ENCODE measurements at regions not wholly inside any gene's neighbourhood (a gene's known extent, or its start where the extent isn't known, plus 50 kb on each side); places are given as distances from the start of the nearest gene placed in this dataset.
A peak's percentile ranks its signal among the peaks of the same experiment; 100 is the strongest.

DNA sequence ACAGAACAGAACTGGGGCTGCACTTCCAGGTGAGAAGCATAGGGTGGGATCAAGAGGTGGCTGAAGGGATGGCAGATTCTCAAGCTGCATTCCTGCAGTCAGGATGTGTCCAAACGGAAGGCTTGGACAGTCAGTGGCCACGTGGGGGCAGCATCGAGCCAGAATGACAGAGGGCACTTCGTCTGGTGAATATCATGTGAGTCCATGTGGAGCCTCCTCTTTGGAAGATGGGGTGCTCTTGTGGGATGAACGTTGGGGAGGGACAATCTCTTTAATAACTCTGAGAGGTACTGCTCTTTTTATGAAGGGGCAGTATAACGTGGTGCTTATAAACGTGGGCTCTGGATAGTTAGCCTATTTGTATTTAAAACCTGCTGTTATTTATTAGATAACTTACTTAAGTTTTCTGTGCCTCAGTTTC, 154.9 kb upstream of the NAV2 start:
- DNase-seq = peak; percentile 44 to 87

DNA sequence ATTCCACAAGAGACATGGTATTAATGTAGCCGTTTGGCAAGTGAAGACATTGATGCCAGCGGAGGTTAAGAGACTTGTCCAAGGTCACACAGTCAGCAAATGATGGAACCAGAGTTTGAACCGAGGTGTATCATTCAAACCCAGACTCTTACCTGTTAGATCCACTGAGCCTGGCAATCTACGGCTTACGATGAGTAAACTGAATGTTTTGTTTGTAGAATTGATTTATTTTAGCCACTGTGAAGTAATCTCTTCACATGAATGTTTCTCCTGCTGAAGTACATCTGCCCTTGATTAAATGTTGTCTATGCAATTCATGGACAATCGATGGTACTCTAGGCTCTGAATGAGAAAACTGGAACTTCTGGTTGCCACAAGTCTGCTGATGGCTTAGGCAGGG, 155.5 kb upstream of the NAV2 start:
- DNase-seq = no peak

DNA sequence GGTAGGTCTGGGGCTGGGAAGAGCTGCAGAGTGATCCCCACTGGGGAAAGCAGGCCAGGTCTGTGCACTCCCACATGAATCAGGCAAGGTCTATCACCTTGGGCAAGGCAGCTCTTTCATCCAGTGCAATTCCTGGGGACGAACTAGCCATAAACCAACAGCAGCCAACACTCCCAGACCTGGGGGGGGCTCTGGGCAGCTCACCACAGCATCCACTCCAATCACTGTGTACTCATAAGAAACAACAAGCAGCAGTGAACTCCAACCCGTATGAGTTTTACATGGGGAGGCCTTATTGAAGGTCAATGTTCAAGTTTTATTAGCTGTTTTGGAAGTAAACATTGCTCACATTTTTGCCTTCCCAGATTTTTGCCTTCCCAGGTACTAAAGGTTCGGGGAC, 157.4 kb upstream of the NAV2 start:
- DNase-seq = no peak

DNA sequence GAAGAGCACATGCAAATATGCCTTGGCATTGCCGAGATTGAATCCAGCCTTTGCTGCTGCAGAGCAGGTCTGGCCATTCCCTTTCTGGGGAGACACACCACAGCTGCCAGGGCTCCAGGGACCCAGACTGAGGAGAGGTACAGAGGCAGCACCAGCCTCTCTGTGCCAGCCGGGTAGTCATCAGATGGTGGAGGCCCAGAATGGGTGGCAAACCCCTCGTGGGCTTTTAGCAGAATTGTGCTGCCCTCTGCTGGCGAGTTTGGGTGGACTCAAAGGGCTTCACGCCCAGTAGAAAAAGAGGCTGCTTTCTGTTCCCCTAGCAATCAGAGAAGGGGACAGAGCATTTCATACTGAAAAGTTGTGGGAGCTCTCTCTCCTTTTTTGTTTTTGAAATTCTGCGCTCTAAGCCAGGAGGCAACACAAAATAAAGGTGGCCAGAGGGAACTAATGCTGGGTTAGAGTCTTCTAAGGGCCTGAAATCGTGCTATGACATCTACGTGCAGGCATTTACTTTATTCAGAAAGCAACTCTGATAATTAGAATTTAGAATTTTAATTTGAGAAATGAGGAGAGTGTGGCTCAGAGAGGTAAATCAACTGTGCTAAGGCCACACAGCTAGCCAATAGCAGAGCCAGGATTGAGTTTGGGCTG, 158.8 kb upstream of the NAV2 start:
- DNase-seq = peak; percentile 28 to 83

DNA sequence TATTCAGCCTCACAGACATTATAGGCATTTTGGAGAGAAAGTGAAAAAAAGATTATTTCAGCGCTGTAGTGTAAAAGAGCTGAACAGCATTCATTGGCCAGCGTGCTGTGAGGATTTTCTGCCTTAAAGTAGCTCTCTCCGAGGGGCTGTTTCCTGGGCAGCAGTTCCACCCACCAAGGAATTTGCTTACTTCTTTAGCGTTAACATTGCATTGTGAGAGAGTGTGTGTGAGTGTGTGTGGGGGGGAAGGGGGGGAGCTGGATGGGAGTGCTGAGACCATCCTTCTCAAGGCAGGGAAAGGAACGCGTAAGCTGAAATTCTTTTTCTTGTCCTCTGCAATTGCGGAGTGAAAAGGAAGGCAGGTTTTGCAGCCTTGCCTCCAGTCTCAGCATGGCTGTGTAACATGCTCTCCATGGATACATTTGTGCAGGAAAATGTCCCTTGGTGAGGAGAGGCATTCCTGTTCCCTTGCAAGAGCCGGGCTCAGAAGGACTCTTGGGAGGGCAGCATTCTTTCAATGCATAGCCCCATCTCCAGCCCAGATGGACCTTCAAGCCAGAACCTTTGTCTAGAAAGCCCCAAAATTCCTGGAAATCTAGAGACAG, 159.9 kb upstream of the NAV2 start:
- DNase-seq = no peak

DNA sequence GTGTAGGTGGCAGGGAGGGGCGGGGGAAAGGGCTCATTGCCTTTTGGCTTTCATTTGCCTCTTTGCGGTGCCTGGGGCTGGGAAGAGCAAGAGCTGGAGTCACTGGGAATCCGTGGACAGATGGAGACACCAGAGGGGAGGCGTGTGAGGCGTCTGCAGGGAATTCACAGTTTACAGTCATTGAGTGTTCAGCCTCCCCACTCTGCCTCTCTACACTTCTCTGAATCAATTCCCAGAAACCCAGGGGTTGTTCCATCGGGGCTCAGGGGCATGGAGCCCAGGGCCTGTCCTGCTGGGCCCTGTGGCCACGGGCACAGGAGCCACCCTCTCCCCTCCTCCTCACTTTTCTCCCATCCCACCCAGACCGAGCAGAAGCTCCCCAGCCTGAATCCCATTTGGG, 160.5 kb upstream of the NAV2 start:
- no peak for DNase-seq

DNA sequence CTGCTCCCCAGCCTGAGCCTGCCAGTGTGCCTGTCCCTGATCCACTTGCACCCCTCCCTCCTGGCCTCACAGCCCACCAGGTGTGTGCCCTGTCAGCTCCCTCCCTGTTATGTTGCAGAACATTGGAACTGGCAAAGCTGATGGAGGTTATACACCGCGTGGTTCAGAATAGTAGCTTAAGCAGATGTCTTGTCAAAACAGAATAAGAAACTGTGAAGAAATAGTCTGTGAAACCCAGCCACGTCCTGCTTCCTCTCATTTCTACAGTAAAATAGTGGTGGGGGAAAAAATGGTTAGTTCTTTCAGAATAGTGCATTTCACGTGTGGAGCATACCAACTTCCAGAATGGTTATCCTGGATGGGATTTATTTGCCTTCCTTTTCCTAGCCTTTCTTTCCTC, 161.2 kb upstream of the NAV2 start:
- no peak for DNase-seq

DNA sequence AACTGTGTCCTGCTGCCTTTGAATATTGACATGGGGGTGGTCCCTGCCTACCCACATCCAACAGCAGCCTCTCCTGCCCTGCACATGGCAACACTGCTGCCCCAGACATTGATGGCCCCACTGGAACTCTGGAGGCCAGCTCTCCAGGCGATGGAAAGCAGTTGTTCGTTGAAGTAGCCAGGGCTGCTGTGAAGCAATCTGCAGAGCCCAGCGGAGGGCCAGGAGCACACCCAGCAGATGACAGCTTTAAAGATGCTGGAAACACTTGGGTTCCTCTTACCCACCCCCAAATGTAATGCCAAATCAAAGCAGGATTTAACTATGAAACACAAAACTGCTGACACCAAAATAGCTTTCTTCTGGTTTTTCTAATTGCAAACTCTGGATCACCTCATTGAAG, 165.6 kb upstream of the NAV2 start:
- no peak for DNase-seq

DNA sequence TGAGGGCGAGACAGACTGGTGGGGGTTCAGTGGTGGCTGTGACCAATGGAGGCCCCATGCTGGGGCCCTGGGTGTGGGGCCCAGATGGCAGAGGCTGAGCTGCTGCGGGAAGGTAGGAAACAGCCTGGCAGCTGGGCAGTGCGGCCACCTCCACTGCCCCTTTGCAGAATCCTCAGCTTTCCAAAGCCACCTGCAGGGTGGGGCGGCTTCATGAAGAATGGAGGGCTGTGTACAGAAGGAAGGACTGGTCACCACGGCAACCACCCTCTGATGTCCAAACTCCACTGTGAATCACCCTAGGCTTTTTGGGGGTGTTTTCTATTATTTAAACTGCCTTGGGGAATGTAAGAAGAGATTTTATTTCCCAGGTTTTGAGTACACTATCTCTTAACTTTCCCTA, 166.3 kb upstream of the NAV2 start:
- DNase-seq = no peak

DNA sequence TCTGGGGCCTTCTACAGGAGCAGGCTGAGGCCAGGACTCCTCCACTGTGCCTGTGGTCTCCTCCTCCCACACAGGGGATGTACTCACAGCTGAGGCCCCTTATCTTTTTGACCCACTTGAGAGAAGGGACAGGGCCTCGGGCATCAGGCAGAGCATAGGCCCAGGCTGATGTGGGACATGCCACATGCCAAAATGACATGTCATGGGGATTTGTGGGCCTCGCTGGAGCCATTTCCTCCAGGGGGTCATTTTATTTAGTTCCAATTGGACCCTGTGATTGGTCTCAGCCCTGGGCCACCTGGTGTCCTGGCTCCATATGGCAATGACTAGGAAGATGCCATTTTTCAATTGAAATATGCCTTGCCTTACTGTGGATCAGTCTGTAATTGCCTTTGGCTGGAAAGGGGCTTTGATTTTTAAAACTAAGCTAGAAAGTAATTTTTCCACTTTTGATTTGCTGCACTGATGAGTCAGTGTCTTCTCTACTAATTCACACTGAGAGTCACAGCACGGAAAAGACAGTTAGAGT, 171.1 kb upstream of the NAV2 start:
- DNase-seq = no peak

DNA sequence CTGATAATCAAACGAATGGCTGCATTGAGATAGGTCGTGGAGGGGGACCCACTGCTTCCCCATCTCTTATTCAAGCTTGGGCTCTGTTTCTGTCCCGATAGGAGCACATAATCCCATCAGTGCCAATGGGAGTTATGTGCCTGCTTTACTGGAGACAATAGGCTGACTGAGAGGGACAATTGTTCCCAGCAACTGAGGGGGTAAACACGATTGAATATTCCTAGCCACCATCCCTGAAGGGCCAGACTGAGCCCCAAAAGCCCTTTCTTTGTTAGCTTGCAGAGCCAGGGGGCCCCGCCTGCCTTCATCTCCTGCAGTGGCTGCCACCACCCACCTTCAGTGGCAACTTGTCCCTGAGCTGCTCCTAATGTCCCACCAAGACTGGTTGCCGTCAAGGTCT, 172.8 kb upstream of the NAV2 start:
- DNase-seq = no peak

DNA sequence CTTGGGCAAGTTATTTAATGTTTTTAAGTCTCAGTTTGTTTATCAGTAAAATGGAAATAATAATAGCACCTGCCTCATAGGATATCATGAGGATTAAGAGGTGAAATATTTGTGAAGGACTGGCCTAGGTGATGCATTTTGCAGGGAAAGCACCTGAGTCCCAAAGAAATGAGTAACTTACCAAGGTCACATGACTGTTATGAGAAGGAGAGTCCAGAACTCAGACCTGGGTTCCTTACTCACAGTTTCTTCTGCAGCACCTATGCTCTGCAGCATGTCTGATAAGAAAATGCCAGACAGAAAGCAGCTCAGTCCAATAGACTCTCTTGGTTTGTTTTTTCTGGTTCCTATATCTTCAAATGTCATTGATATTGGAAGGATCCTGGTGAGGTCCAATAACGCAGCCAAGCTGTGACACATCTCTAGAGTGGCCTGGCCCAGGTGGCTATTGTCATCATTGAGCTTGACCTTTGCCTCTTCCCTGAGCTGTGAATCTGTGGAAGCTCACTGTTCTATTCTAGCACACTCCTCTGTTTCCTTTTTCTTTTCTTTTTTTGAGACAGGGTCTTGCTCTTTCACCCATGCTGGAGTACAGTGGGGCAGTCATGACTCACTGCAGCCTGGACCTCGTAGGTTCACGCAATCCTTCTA, 174.7 kb upstream of the NAV2 start:
- no peak for DNase-seq

DNA sequence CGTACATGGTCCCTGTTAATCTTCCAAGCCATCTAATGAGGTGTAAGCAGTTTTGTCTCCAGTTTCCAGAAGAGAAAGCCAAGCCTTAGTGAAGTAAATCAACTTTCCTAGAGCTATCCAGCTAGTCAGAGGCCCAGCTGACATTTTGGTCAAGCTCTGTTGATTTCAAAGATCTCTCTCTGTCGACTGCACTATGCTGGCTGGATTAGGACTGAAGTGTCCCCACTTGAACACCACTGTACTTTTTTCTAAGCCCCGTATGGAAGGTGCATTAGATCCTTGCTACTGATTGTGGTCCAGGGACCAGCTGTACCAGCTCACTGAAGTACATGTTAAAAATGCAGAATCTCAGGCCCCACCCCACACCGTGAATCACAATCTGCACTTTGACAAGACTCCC, 176.5 kb upstream of the NAV2 start:
- DNase-seq = no peak

DNA sequence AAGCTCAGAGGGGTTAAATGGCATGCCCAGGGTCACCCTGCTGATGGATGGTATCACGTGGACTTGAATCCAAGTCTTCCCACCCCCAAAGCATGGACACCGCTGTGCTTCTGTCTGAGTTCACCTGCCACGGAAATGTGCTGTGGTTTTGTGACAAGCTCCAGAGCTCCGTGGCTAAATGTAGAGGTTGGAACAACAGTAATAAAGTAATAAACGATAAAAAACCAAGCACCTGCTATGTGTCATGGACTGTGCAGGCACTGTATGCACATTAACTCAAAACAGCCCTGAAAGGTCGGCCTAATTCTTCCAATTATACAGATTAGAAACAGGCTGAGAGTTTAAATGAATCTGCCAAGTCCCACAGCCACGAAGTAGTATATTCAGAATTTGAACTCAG, 182.1 kb upstream of the NAV2 start:
- DNase-seq = no peak

DNA sequence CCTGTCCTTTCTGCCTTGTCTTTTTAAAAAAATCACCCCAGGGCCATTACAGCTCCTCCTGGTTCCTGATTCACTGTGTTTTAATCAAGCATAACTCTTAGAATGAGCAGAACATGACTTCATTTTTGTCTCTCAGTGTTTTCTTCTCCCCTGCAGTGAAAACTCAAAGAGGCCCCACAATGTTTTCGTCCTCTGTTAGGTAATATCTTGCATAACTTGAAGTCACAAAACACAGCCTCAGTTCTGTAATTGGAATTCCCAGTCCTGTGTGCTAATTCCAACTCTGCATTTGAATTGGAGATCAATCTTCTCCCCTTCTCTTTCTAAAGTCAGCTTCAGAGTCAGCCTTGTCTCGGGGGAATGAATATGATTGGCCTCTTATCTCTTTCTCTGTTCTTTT, 186.5 kb upstream of the NAV2 start:
- DNase-seq = no peak

DNA sequence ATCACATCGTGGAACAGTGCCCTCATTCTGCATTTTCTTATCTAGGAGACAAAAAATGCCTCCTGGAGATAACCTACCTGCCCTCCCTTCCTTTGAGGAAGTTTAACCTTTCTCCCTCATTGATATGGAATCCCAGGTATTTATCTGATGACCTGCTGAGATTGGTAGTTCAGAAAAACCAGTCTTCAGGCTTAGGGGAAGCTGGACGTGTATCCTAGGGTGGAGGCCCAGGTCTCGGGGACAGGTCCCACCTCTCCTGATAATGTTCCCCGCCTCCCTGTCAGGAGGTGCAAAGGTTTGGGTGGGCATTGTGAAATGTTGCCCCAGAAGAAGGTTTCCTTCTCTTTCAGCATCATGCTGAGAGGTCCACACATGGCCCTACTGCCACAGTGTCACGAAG, 186.9 kb upstream of the NAV2 start:
- no peak for DNase-seq

DNA sequence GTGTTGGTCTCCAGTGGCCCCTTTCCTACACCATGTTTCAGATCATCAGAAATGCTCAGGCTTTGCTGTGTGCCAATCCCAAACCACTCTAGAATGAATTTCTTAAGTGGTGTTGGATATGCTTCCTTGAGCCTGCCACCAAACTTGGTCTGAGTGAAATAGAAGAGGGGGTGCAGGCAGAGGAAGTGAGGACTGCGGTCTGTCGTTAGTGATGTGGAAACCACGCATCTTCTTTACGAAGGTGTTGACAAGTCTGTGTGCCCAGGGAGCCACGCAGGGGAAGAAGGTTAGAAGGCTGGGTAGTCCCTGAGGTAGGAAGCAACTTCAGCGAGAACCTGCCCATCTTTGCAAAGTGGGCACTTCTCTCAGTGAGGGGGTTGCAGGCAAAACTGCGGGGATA, 187.4 kb upstream of the NAV2 start:
- no peak for DNase-seq

DNA sequence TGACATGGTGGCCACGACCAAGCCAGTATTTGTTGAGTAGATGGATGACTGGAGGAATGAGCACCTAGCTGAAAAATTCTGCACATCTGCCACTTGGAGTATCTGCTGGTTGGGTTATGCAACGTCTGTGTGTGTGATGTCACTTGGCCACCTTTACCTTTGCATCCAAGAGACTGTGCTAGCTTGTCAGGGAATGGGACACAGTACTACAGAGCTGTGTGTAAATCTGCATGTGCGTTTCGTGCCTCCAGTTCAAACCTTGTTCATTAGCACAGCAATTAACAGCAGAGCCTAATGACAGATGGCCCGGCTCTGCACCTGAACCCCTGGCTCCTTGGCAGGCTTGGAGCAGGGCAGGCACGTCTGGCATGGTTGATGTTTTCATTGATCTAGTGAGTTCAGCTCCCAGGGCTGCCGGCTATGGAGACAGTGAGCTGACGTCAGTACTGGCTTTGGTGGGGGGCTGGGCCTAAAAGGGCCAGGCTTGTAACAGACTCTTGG, 188.4 kb upstream of the NAV2 start:
- no peak for DNase-seq

DNA sequence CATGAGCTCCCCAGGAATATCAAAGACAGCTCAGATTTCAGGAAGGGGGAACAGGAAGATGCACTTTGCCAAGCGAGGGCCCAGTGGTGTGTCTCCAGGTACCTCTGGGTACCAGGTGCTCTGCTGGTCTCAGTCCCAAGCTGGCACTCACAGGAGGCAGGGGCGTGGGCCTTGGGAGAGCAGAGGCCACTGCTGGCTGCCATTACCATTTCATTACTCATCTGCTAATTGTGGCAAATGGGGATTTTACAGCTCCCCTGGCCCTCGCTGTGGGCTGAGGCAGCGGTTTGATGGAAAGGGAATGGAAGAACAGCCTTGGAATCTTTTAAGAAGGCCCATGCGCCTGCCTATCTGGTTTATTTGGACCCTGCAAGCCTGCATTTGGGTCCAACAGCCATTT, 192.0 kb upstream of the NAV2 start:
- DNase-seq = no peak

DNA sequence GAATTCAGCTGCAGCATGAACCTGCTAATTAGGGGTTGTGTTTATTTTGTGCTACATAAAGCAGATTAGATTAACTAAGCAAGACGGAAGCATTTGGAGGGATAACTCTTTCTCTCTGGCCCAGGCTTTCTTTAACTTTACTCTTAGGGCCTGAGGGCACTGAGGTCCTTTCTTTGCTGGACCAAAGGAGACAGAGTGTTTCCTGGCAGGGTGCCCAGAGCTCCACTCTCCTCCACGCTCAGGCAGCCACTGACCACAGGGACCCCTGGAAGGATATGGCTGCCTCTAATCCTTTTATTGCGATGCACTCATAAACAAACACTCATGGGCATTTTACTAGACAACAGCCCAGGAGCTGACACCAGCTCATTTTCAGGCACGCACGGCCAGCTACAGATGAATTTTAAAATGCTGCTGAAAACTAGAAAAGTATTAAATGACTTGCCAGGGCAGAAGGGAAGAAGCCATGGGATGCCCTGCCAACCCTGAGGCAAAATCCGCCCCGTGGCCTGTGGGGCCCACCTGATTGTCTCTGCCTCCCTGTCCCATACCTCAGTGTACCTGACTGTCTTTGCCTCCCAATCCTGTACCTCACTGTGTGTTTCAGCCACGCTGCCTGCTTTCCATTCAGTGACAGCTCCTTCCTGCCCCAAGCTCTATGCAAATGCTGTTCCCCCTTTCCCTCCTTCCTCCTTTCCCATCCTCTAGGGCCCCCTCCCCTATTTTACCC, 192.6 kb upstream of the NAV2 start:
- no peak for DNase-seq

DNA sequence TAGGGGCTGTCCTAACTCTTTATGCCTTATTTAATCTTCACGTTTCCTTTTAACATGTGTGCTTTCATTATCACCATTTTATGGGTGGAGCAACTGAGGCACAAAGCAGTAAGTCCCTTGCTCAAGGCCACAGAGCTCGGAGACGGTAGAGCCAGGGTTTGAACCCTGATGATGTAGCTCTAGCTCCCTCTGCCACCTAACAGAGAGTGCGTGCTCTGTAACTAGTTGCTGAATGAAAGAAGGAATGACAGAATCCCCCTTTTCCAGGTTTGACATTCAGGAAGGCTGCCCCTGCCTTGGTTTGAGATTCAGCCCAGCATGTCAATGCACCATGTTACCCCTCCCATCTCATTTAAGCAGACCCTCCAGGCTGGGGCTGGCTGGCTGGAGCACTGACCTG, 193.3 kb upstream of the NAV2 start:
- DNase-seq = no peak

DNA sequence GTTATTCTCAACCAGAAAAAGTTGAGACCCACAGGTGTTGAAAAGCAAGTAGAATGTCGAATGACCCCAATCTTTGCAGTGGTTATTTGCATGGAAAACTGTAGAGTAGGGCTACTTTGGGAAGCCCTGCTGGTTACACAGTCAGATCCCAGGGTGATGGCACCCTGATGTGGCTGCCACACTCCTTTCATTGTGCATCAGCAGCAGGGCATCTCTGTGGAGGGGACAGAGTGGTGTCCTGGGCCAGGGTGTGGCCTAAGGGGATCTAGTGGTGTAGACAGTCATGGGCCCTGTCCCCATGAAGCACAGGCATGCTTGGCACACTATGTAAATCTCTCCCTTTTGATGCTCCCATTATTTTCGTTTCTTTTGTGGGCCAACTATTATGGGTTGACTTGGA, 199.4 kb upstream of the NAV2 start:
- DNase-seq = no peak

DNA sequence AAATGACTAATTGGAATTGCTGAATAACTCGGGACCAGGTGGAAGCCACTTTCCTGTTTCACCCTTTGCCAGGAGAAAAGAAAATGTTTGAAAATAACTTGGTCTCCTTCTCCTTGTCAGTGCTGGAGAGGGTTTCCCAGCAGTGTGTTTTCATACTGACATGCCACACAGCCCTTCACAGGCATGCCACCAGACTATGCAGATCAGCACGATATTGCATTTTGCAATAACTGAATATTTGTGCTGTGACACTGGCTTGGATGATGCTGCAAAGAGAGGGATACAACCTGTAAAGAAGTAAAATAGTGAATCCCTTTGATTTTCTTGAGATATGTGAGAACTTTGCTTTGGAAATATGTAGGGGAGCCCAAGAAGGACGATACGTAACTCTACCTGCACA, 200.0 kb upstream of the NAV2 start:
- DNase-seq = no peak

All from inflammatory macrophage treated with lipopolysaccharide for 1 hour (primary cell).